Stomach (tissue), 4 donors: ENCODE measurements at regions not wholly inside any gene's neighbourhood (a gene's known extent, or its start where the extent isn't known, plus 50 kb on each side); places are given as distances from the start of the nearest gene placed in this dataset.

Experiments used
- EP300 ChIP-seq: sonication (generic); formaldehyde crosslinking; IDR thresholded peaks from one replicate; pipeline ENCODE4 v1.6.1; 2017; ENCODE audit warnings: antibody characterized with exemption
- POLR2A ChIP-seq, 4 donors: fragments of 450-650 bp; IDR thresholded peaks; one replicate each; pipeline ENCODE4 v1.6.1; 2016; ENCODE audit warnings: antibody characterized with exemption in 4 of 4, control low read depth in 2 of 4, mild to moderate bottlenecking in 1 of 4, moderate library complexity in 1 of 4
- TF ChIP-seq, protein P1 (sequence below), 7 experiments: fragments of 450-650 bp in 4 of 7; fragments of 200-600 bp in 3 of 7; sonication (generic) in 3 of 7; IDR thresholded peaks; one replicate each; pipeline ENCODE4 v1.5.1; 2016 to 2019; ENCODE audit warnings: antibody characterized with exemption in 7 of 7, control low read depth in 2 of 7, mild to moderate bottlenecking in 1 of 7

DNA sequence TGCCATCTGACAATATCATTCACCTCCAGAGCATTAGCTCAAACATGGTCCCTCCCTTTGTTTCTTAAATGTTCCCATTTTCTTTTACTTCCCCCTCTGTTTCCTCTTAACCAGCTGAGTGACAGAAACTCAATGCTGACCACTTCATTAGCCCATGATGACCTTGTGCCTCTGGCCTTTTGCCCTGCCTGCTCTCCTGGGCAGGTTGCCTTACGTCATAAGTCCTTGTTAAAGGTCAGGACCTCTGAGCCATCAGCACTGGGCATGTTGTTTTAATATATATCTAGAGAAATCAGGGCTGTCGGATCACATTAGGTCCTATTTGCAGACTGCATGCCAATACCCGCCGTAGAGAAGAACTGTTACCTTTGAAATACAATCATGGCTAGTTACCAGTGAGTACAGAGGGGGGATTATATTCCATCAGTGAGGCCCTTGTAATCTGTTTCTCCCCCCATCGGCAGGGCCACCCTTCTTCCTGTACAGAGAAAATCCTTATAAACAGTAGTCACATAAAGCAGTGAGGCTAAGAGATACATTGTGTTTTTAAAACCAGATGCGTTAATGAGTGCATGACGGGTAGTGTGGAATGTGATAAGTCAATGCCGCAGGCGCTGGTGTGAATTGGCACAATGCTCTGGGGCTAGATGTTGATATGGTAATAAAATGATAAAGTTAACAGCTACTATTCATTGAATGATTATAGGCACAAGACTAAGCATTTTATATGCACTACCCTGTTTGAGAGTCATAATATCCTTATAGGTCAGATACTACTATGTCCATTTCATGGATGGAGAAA is 94.3 kb upstream of the ZFHX3 start:
- no peak for TF ChIP-seq POLR2A (IDR thresholded peaks at IDR 0.05)
- no peak for TF ChIP-seq EP300
- TF ChIP-seq, protein P1, sequence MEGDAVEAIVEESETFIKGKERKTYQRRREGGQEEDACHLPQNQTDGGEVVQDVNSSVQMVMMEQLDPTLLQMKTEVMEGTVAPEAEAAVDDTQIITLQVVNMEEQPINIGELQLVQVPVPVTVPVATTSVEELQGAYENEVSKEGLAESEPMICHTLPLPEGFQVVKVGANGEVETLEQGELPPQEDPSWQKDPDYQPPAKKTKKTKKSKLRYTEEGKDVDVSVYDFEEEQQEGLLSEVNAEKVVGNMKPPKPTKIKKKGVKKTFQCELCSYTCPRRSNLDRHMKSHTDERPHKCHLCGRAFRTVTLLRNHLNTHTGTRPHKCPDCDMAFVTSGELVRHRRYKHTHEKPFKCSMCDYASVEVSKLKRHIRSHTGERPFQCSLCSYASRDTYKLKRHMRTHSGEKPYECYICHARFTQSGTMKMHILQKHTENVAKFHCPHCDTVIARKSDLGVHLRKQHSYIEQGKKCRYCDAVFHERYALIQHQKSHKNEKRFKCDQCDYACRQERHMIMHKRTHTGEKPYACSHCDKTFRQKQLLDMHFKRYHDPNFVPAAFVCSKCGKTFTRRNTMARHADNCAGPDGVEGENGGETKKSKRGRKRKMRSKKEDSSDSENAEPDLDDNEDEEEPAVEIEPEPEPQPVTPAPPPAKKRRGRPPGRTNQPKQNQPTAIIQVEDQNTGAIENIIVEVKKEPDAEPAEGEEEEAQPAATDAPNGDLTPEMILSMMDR (IDR thresholded peaks at IDR 0.05): no peak
